Bronchial epithelial cell (primary cell): ENCODE measurements at regions not wholly inside any gene's neighbourhood (a gene's known extent, or its start where the extent isn't known, plus 50 kb on each side); places are given as distances from the start of the nearest gene placed in this dataset.

Source experiments
- DNase-seq: peaks from one replicate; pipeline ENCODE4 v3.0.0-alpha.2; 2010; ENCODE audit warnings: low read depth
- FAIRE-seq: peaks from 2 replicates; lab custom pipeline; 2011; peaks lifted over from hg19 to GRCh38; lab: Jason Lieb, UNC
- H3K27me3 ChIP-seq: 2 replicates; pipeline ENCODE4 v1.5.1; 2011; ENCODE audit warnings: low read length; ENCODE audit not compliant: control insufficient read depth, insufficient read depth
- H3K36me3 ChIP-seq: 2 replicates; pipeline ENCODE4 v1.5.1; 2011; ENCODE audit warnings: low read length; ENCODE audit not compliant: control insufficient read depth, insufficient read depth
- H3K4me3 ChIP-seq: 2 replicates; pipeline ENCODE4 v1.5.1; 2011; ENCODE audit warnings: mild to moderate bottlenecking, low read depth, low read length, control low read depth
- CTCF ChIP-seq: IDR thresholded peaks from 2 replicates; pipeline ENCODE4 v1.5.1; 2011; ENCODE audit warnings: mild to moderate bottlenecking, moderate library complexity, low read length, control low read depth, inconsistent platforms; ENCODE audit not compliant: insufficient read depth, severe bottlenecking

- no peak for TF ChIP-seq CTCF
- no peaks in the 10 kb centered on the region for H3K27me3 ChIP-seq
- no peak overlapping the region for H3K4me3 ChIP-seq
- no peak for FAIRE-seq
- no peak for DNase-seq
- H3K36me3 ChIP-seq, result no peaks in the 10 kb centered on the region
These were observed 139.6 kb downstream of the IL20RB start for GRCh38 chr3:137097386-137097785.

- Histone ChIP-seq H3K4me3 (no peak overlapping the region), H3K36me3 (no peaks in the 10 kb centered on the region), H3K27me3 (no peaks in the 10 kb centered on the region)
- FAIRE-seq (no peak), DNase-seq (no peak)
- TF ChIP-seq CTCF, result no peak
These were observed 140.1 kb downstream of the IL20RB start for GRCh38 chr3:137097852-137098251.

- Histone ChIP-seq H3K27me3 (no peaks in the 10 kb centered on the region), H3K4me3 (no peak overlapping the region), H3K36me3 (no peaks in the 10 kb centered on the region)
- no peak for TF ChIP-seq CTCF
- no peak for DNase-seq
- no peak for FAIRE-seq
These were observed 141.8 kb downstream of the IL20RB start for GRCh38 chr3:137099364-137100219.

GRCh38 chr3:137100326-137100725 is 142.5 kb downstream of the IL20RB start:
- Histone ChIP-seq H3K27me3 (no peaks in the 10 kb centered on the region), H3K36me3 (no peaks in the 10 kb centered on the region), H3K4me3 (no peak overlapping the region)
- DNase-seq, result no peak
- no peak for TF ChIP-seq CTCF
- no peak for FAIRE-seq

- no peak for FAIRE-seq
These were observed 146.0 kb downstream of the IL20RB start for GRCh38 chr3:137103739-137104138.

More at GRCh38 chr3:137103739-137104138, 146.0 kb downstream of the IL20RB start:
- no peak for TF ChIP-seq CTCF
- no peaks in the 10 kb centered on the region for H3K36me3 ChIP-seq
- DNase-seq, result no peak
- H3K27me3 ChIP-seq, result no peaks in the 10 kb centered on the region
- H3K4me3 ChIP-seq, result no peak overlapping the region
